ENCODE measurements at regions not wholly inside any gene's neighbourhood (a gene's known extent, or its start where the extent isn't known, plus 50 kb on each side); places are given as distances from the start of the nearest gene placed in this dataset.
"Not testable (repeated sequence)": the region's sequence is repeated elsewhere in the genome, so short reads cannot be mapped to it uniquely, and the experiment has no call there.

DNA sequence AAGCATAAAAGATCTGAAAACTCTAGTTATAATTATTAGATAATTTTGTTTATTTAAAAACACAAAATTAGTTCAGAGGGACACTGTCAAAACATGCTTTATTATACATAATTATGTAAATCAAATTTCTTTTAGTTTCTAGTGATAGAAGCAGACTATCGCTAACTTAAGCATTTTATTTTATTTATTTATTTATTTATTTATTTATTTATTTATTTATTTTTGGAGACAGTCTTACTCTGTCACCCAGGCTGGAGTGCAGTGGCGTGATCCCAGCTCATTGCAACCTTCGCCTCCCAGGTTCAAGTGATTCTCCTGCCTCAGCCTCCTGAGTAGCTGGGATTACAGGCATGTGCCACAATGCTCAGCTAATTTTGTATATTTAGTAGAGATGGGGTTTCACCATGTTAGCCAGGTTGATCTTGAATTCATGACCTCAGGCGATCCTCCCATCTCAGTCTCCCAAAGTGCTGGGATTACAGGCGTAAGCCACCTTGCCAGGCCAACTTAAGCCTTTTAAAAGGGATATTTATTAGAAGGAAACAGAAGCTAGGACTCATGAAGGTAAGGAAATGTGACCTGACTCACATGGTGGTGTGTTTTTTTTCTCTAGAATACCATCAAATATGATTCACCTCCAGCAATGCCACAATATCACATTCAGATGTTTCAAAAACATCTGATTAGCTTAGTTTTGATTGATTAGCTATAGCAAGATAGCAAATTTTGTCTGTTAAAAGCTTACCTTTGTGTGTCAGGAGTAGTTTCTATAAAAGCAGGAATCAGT is 1357.4 kb upstream of the ADGRL4 start:
- DNase-seq, result no peak

DNA sequence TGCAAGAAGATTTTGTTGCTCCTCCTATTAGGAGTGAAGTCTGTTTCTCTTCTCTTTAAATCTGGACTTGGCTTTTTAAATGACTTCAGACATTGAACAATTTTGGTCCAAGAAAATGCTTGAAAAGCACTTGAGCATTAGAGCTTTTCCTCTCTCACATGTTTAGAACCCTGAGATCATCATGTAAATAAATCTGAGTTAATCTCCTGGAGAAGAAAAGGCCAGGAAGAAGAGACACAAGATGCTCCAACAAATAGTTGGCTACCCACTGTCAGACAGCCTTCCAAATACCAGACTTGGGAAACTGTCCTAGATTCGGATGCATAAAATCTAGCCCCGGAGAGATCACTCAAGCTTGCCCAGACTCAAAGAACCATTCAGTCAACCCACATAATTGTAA is 1353.1 kb upstream of the ADGRL4 start:
- DNase-seq, result no peak

DNA sequence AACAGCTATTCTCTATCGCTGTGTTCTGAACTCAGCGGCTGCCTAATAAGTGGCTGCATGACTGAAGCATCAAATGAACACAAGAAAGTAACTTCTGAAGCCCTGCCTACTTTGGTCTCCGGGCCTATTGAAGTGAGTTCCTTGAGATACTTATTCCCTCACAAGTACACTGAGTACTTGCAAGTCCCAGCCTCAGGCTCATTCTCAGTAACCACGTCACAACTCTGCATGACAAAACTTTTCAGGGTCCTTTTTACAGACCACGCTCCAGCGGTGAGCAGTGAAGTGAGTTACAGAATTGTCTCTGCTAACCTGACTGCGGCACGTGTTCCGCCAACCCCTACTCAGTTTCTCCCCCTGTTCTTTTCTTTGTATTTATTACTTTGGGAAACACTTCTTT is 1342.7 kb upstream of the ADGRL4 start:
- no peak for DNase-seq

DNA sequence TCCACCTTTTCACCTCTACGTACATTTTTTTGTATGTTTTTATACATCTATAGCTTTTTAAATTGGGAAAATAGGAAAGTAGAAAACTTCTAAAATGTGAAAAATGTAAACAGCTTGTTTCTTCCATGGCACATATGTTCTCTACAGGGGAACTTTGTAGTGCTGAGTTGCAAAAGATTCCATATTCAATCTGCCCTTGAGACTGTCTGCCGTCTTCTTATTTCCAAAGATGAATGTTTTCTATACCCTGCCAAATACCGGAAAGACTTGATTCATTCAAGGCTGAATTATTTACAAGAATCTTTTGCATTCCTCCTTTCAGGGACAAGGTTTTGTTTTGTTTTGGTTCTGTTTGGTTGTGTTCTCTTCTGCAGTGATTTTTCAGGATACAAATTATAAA is 1334.5 kb upstream of the ADGRL4 start:
- no peak for DNase-seq

DNA sequence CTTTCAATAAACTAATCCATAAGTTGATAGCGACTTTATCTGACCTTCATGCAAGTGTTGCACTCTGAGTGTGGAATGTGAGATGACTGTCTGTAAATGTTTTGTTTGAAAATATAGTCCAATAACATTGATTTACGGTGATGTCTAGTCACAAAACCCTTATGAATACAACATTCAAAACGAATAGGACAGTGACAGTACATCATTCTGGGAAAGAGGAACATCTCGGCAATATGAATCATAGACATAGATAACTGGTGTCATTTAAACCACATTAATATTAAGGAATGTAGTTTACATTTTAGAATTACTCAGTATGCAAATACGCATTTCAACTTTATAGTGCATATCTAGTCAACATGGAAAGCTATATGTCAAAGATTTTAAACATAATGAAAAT is 1311.6 kb upstream of the ADGRL4 start:
- DNase-seq, result no peak

DNA sequence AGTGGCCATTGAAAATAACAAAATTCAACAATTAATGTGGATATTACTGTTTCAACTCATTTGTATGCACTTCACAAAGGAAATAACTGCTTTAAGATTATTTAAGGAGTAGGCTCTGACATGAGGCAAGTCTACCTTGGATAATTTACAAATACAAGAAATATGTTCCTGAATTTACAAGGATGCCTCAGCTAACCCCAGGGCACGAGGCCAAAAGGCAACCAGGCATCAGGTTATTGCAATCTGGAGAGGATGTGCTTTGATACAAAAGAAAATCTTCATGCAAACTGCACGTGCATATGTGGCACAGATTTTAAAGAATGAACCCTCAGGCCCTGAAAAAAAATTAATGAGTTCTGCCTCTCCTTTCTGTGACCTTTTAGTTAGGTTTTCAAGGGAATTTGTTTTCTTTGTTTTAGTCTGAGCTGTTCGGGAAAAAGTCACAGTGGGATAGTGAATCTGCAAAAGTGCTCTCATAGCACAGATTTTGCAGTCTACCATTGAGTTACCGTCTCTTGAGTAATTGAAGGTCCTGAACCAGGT is 1304.2 kb upstream of the ADGRL4 start:
- no peak for DNase-seq

DNA sequence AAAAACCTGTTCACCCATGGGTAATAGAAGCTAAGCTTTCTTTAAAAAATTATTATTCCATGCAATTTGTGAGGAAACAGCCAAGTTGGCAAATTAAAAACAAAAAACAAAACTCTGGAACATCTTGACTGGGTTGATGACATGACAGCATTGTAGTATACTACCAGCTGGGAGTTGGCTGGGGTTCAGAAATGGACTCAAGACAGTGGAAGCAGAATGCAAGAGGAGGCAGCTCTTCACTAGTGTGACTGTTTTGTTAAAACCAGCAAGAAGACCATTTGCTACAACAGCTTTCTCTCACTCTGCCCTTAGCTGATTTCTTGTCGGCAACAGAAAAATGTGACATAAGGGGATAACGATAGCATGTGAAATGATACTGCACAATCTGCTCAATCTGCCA is 1298.9 kb upstream of the ADGRL4 start:
- no peak for DNase-seq

DNA sequence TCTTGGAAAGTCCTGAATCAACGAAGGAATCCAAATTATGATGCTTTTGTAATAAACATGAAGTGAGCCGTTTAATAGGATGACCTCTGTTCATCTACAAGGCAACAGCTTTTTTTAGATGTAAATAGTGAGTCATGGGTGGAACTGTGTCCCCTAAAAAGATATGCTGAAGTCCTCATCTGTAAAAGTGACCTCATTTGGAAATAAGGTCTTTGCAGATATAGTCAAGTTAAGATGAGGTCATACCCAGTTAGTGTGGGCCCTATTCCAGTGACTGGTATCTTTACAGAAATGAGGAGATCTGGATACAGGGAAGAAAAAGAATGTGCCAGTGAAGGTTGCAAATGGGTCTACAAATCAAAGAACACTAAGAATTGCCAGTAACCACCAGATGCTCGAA is 1287.3 kb upstream of the ADGRL4 start:
- DNase-seq, result no peak

DNA sequence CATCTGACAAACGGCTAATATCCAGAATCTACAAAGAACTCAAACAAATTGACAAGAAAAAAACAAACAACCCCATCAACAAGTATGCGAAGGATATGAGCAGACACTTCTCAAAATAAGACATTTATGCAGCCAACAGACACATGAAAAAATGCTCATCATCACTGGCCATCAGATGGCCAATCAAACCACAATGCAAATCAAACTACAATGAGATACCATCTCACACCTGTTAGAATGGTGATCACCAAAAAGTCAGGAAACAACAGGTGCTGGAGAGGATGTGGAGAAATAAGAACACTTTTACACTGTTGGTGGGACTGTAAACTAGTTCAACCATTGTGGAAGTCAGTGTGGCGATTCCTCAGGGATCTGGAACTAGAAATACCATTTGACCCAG is 1282.2 kb upstream of the ADGRL4 start:
- not testable (repeated sequence) for DNase-seq

DNA sequence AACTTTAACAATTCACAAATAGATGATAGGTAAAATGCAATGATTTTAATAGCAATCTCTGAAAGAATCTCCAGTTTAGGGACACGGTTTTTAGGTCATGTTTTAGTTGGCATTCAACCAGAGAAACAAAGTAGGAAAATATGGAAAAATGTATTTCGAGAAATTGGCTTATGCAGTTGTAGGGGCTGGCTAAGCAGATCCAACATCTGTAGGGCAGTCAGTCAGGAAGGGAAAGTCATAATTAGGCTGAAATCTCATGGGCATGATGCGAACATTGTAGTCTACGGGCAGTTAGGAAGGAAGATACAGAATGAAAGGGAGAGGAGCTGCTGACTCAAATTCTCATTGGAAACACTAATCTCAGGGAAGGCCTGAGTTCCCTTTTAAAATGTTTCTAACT is 1276.0 kb upstream of the ADGRL4 start:
- no peak for DNase-seq

DNA sequence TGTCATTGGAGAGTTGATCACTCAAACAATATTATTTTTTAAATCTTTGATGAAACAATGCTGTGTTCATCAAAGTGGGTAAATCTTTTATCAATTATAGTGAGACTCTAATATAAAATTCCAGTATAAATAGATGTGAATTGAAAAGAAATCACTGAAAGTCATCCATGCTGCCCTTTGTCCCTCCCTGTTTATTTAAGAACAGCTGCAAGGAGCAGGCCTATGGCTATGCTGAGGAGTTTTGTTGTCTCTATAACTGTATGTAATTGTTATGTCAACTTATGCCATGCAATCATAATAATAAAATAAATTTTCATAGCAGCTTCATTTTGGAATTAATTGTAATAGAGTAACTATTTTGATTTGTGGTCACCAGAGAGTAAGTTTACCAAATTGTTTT is 1272.4 kb upstream of the ADGRL4 start:
- DNase-seq, result no peak

DNA sequence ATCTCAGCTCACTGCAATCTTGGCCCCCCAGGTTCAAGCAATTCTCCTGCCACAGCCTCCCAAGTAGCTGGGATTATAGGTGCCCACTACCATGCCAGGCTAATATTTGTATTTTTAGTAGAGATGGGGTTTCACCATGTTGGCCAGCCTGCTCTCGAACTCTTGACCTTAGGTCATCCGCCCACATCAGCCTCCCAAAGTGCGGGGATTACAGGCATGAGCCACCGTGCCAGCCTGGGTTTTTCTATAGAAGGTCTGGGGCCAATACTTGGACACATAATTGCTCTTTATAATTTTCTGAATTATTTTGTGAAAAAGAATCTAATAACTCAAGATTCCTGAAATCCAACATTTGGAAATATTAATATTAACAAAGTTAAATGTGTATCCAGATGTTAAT is 1267.7 kb upstream of the ADGRL4 start:
- no peak for DNase-seq

DNA sequence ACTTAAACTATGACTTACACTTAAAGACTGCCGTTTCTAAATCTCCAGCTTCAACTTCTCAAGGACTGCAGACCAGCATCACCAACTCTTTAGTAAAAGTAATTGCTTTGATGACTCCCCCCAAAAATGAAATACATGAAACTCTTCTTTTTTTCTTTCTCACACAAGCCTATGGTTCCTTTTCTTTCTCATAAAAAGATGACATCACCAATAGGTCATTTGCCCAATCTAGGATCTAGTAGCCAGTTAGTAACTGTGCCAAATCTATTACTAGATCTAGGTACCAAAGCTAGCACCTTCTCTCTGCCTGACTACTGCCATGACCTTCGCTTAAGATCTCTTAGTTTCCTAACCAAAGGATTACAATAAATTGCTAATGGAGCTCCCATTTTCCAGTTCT is 1266.0 kb upstream of the ADGRL4 start:
- DNase-seq, result no peak

DNA sequence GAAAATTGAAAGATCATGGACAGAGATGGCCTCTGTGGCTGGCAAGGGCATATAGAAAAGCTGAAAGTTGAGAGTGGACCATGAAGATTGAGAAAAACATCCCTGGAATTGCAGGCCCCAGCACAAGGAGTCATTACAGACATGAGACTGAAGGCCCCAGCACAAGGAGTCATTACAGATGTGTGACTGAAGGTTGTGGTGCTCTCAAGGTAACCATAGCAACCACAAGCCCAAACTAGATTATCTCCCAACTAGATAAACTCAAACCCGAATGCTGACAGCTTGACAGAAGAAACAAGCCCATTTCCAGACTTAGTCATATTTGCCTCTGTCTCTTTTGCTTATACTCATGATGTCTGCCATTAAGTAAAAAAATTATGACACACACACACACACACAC is 1252.1 kb upstream of the ADGRL4 start:
- DNase-seq, result no peak

DNA sequence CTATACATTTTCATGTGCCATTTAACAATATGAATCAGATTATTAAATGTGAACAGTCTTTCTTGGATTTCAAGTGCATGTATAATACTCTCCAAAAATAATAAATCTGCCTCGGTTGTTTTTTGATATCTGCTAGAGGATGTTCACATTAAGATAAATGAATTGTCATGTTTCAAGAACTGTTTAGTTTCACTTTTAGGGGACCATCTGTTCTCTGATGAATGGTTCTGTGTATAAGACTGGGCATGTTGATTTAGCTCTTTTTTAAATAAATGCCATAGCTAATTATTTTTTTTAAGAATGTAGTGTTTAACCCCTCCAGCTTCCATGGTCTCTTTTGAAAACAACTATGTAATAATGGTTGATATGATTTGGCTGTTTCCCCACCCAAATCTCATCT is 1245.1 kb upstream of the ADGRL4 start:
- DNase-seq, result no peak

DNA sequence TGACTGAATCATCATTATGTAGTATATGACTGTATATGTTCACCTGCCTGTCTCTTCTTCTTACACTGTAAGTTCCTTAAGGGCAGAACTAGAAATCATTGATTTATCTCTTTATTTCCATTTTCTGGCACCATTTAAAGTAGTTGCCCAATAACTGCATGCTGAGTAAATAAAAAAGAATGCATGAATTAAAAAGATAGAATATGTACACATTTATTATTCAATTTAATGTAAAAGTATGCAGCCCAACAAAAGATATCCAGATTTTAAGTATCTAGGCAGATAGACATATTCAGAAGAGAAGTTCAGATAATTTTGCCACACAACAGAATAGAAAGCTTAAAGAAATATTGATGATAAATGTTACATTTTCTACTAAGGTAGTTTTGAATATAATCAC is 1244.6 kb upstream of the ADGRL4 start:
- DNase-seq, result no peak

DNA sequence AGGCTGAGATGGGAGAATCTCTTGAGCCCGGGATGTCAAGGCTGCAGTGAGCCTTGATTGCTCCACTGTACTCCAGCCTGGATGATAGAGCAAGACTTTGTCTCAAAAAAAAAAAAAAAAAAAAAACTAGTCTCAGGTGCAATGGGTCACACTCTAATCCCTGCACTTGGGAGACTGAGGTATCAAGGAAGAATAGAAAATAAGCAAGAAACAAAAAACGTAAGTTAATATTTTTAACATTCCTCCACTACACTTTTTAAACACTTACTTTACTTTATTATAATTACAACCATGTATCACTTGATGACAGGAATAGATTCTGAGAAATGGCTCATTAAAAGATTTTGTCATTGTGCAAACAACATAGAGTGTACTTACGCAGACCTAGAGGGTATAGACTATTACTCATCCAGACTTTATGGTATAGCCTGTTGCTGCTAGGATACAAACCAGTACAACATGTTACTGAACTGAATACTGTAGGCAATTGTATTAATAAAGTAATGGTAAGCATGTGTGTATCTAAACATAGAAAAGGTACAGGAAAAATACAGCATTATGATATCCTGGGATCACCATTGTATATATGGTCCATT is 1244.1 kb upstream of the ADGRL4 start:
- no peak for DNase-seq

DNA sequence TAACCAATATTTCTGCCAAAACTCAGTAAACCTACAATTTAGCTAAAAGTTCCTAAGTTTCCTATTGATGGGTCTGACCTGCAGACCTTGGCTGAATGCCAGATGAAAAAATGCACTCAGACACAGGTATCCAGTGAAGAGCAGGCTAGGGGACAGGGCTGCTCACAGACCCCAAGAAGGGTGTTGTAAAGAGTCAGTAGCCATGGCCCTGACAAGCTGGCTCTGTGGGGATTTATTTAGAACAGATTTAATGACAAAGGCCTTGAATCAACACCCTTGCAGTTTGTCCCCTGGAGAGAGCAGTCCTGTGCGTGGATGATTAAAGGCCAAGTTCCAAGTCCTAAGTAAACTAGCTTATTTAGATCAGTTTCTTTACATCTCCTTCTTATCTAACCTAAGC is 1243.2 kb upstream of the ADGRL4 start:
- no peak for DNase-seq

DNA sequence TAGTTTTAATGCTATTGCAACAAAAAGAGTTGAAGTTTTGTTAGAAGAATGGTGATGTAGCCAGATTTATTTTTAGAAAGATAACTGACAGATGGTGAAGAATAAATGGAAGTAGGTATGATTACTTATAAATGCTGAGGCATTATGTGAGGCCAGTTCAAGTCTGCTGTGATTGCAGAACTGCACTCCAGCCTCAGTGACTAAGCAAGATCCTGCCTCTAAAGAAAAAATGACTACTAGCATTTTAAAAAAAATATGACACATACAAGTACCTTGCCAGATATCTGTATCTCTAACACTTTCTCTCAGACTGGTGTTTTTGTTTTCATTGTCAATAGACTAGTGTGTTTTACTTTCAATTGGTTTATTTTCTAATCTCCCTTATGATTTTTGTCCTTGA is 1242.4 kb upstream of the ADGRL4 start:
- DNase-seq, result no peak

DNA sequence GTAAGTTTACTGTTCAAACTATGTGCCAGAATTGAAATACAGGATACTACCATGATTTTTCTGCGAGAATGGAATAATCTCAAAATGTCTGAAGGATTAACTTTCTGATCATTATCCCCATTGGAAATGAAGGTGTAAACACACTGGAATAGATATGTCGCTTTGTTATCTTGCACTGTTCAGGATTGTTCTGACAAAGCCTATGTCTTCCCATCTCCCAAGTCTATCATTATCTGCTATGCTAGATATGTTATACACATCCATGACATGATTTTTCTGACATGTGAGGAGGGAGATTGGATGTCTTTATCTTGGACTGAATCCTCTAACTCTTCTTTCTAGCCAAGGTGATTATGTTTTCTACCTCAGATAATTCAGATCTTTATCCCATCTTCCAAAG is 1239.3 kb upstream of the ADGRL4 start:
- DNase-seq, result no peak

DNA sequence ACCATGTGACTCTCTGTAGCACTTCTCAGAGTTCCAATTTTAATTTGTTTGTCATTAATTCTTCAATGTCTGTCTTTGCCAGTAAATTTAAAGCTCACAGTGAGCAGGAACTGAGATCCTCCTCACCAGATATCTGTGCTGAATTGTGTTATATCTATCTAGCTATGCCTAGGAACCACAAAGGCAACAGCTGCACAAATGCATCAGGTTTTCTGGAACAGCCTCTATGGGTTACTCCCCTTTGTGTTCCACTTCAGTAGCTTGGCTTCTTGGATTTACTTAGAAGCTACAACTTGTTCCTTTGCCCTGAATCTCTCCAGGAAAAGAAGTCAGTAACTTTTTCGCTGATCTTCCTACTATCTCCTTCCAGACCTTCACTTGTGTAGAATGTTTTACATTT is 1237.8 kb upstream of the ADGRL4 start:
- no peak for DNase-seq

DNA sequence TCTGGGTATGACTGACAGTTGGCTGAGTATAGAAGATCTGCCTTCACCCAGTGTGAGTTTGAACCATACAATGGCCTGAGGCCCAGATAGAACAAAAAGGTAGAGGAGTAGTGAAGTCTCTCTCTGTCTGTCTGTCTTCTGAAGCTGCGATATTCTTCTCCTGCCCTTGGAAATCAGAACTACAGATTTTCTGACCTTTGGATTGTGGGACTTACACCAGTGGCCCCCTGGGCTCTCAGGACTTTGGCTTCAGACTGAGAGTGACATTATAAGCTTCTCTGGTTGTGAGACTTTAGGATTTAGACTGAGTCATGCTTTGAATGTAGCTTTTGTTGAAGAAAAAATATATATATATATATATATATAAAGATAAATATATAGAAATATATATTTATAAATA is 1235.0 kb upstream of the ADGRL4 start:
- no peak for DNase-seq

DNA sequence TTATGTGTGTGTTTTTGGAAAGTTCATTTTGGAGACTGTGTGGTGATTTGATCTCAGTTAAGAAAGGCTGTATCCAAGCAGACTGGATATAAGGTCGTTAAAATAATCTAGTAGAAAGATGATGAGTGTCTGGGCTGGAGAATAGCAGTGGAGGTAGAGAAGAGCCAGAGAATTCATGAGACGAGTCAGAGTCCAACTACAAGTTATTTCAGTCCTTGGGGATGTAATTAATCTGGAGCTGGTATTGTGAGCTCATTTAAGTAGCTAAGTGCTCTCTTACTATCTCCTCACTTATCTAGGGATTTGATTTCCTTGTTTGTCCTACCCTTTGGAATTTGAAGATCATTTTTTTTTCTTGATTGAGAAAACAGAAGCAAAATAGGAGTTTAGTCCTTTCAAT is 1219.0 kb upstream of the ADGRL4 start:
- DNase-seq, result no peak

DNA sequence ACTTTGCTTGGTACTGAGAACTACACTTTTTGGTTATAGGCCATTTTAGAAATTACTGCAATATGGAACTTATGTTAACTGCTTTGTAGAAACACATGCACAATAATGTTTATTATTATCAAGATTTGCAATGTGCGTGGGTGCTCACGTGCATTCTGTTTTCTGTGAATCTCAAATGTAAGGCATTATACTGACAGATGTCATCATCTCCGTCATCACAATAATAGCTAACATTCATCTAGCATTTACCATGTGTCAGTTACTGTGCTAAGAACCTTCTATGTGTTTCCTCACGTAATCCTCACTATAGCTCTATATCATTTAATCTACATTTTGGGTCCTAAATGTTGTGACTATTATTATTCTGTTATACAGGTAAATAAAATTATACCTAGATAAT is 1214.8 kb upstream of the ADGRL4 start:
- no peak for DNase-seq

DNA sequence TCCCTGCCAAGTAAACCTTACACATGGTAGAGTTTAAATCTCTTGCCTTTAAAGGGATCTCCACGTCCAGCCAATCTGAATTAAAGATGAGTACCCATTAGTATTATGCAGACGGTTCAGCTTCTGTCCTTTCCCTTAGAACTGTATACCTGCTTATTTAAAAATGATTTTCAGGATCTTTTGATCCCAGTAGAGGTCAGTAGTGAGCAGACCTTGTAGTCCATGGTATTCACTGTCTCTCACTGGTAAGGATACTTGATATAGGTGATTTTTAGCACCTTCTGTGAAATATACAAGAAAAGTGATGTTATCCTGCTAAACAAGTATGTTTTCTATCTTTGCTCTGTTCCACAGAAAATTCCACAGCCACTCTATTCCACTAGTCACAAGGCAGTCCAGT is 1211.6 kb upstream of the ADGRL4 start:
- no peak for DNase-seq
